ENCODE measurements at regions not wholly inside any gene's neighbourhood (a gene's known extent, or its start where the extent isn't known, plus 50 kb on each side); places are given as distances from the start of the nearest gene placed in this dataset.

DNA sequence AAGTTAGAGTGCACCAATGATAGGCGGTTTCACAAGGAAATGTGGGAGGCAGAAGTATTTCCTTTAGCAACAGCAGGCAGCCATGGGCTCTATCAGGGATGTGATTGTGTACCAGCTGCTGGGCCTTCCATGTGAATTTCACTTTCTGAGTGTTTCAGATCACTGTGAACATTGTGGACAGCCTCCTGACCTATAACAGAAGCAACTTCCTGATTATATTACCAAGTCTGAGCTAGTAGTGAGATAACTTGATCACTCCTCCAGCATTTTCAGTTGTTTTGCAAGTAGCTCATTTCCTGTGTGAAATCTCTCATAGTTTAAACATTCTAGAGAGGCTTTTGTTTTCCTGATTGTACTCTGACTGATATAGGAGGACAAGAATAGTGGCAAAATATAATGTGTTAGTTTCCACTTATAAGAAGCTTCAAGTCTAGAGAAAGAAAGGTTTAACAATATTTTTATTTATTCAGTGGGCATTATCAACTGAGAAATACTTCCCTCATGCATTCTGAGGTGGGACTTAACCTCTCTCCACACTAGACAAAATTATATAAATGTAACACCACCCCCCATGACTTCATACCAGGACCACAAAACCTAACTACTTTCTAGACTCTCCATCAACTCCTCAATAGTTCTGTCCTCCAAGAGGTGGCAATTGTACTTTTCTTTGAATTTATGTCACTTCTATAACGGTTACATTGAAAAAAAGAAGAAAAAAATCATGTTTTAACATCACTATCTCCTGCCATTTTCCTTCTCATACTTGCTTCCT is 184.2 kb upstream of the LUZP2 start:
- DNase-seq (ENCODE audit: low read depth) = no peak
- in situ Hi-C loops (cut with HindIII; ENCODE audit: low sequenced_read_pairs) = no loop called here
- TF ChIP-seq, protein P1, sequence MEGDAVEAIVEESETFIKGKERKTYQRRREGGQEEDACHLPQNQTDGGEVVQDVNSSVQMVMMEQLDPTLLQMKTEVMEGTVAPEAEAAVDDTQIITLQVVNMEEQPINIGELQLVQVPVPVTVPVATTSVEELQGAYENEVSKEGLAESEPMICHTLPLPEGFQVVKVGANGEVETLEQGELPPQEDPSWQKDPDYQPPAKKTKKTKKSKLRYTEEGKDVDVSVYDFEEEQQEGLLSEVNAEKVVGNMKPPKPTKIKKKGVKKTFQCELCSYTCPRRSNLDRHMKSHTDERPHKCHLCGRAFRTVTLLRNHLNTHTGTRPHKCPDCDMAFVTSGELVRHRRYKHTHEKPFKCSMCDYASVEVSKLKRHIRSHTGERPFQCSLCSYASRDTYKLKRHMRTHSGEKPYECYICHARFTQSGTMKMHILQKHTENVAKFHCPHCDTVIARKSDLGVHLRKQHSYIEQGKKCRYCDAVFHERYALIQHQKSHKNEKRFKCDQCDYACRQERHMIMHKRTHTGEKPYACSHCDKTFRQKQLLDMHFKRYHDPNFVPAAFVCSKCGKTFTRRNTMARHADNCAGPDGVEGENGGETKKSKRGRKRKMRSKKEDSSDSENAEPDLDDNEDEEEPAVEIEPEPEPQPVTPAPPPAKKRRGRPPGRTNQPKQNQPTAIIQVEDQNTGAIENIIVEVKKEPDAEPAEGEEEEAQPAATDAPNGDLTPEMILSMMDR (IDR thresholded peaks at IDR 0.05; ENCODE audit: low read depth, low read length, missing control alignments) = no peak

DNA sequence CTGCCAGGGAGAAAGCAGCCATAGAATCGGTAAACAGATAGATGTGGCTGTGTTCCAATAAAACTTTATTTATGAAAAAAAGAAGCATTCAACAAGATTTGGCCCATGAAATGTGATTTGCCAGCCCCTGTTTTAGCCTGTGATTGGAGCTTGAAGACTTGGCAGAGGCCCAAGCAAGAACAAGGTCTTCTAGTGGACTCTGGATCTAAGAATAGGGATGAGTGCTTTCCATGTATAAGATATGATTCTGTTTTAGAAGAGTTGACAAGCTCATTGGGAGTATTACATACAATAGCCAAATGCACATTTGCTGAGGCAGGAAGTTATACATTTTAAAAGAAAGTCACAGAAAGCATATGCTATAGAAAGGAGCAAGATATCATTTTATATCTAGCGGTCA is 175.6 kb upstream of the LUZP2 start:
- H3K4me3 ChIP-seq (ENCODE audit: low read depth, low read length) = no peak overlapping the region
- no peak for DNase-seq (ENCODE audit: low read depth)
- in situ Hi-C loops (cut with HindIII; ENCODE audit: low sequenced_read_pairs) = no loop called here
- TF ChIP-seq, protein P1 (IDR thresholded peaks at IDR 0.05; ENCODE audit: low read depth, low read length, missing control alignments) = no peak

More for the DNA sequence above, 184.2 kb upstream of the LUZP2 start:
- H3K4me3 ChIP-seq (ENCODE audit: low read depth, low read length) = no peak overlapping the region

DNA sequence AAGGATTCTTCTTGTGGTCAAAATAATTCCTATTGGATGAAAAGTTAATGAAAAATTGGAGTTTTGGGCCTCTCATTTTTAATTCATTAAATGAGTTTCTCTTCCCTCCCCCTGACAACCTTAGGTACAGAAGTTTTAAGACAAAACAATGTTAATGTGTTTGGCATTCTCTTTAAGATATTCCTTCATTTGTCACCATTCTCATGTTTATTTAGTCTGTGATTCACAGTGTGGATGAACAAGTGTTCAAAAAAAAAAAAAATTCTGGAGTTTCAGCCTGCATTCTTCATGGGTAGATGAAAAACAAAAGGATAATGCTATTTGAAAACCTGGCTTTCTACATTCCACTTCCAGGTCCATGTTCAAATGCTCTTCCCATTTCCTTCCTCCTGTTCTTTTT is 172.6 kb upstream of the LUZP2 start:
- DNase-seq (ENCODE audit: low read depth) = no peak
- H3K4me3 ChIP-seq (ENCODE audit: low read depth, low read length) = no peak overlapping the region
- in situ Hi-C loops (cut with HindIII; ENCODE audit: low sequenced_read_pairs) = no loop called here
- TF ChIP-seq, protein P1 (IDR thresholded peaks at IDR 0.05; ENCODE audit: low read depth, low read length, missing control alignments) = no peak

DNA sequence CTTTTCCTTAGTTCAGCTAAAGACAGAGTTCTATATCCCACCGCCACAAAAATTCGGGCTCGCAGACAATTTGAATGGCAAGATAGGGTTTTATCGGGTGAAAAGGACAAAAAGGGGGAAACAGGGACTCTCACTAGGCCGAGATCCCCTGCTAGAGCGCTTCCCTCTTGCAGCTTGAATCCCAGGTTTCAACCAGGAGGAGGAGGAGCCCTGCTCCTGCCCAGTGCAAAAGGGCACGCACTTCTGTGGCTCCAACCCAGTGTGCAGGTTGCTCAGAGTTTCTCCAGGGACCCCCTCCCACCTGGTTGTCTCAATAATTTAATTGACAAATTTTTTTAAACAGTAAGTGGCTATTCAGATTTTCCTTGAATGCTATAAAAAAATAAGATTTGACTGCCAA is 152.6 kb upstream of the LUZP2 start:
- no peak overlapping the region for H3K4me3 ChIP-seq (ENCODE audit: low read depth, low read length)
- no peak for DNase-seq (ENCODE audit: low read depth)
- TF ChIP-seq, protein P1 (IDR thresholded peaks at IDR 0.05; ENCODE audit: low read depth, low read length, missing control alignments) = no peak
- in situ Hi-C loops (cut with HindIII; ENCODE audit: low sequenced_read_pairs) = no loop called here

DNA sequence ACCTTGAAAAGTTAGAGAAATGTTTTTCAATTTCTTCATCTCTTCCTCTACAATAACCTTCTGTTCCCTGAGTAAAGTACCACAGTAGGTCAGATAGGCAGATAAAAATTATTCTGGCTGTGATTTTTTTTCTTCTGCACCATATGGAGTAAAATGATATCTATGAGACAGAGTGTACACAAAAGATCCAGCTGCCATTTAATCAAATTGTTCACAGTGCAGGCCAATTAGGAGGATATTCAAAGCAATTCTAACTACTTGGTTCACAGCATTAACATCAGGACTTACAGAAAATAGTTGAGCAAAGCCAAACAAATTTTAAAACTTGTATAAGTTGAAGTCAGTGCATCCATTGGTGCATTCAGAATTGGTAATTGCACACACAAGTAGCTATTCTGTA is 147.9 kb upstream of the LUZP2 start:
- in situ Hi-C loops (cut with HindIII; ENCODE audit: low sequenced_read_pairs) = no loop called here
- TF ChIP-seq, protein P1 (IDR thresholded peaks at IDR 0.05; ENCODE audit: low read depth, low read length, missing control alignments) = no peak
- DNase-seq (ENCODE audit: low read depth) = no peak
- no peak overlapping the region for H3K4me3 ChIP-seq (ENCODE audit: low read depth, low read length)

DNA sequence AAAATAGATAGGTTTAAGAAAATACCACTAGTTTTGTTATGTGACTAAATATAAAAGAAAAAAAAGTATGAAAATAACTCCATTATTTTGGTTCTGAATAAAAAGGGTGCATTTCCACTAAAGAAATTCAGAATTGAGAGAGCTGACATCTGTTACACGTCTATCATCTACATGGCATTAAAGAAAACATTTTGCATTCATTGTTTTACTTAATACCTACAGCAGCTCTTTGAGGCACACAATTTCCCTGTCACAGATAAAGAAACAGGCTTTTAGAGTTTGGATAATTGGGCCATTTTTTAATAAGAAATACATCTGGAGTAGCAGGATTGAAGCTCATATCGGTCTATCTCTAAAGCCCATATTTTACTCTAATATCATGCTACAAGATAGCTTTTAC is 145.7 kb upstream of the LUZP2 start:
- TF ChIP-seq, protein P1 (IDR thresholded peaks at IDR 0.05; ENCODE audit: low read depth, low read length, missing control alignments) = no peak
- in situ Hi-C loops (cut with HindIII; ENCODE audit: low sequenced_read_pairs) = no loop called here
- H3K4me3 ChIP-seq (ENCODE audit: low read depth, low read length) = no peak overlapping the region
- DNase-seq (ENCODE audit: low read depth) = no peak
